A673 (cell line): ENCODE measurements at regions not wholly inside any gene's neighbourhood (a gene's known extent, or its start where the extent isn't known, plus 50 kb on each side); places are given as distances from the start of the nearest gene placed in this dataset.

ENCODE experiments used
- EZH2 ChIP-seq: fragments of 200-600 bp; sonication (generic); IDR thresholded peaks from 2 replicates; pipeline ENCODE4 v1.6.1; 2017; ENCODE audit warnings: borderline replicate concordance, low read depth, mild to moderate bottlenecking, mixed read lengths, antibody characterized with exemption, low read length; ENCODE audit not compliant: poor library complexity, severe bottlenecking
- TF ChIP-seq, protein P1 (sequence below): fragments of 300-800, 200-600 bp; sonication (generic); conservative IDR thresholded peaks from 2 replicates; pipeline ENCODE4 v1.5.1; 2017; ENCODE audit warnings: low read depth, mild to moderate bottlenecking, antibody characterized with exemption, low read length, moderate library complexity, mixed read lengths

DNA sequence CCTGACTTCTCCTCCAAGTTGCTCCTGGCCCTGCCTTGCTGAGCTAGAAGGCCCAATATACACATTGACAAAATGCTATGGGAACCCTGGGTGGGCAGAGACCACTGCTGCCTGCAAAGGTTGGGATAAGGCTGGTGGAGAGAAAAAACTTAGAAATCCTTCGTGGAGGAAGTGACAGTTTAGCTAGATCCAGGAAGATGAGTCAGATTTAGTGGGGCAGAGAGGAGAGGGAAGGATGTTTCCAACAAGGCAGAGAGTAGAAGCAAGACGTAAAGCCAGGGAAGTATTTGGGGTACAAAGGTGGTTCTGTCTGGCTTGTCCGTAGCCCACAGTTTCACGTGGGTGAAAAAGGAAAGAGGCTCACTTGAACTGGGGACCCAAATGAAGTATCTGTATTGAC is 69.0 kb upstream of the CLMN start:
- TF ChIP-seq, protein P1, sequence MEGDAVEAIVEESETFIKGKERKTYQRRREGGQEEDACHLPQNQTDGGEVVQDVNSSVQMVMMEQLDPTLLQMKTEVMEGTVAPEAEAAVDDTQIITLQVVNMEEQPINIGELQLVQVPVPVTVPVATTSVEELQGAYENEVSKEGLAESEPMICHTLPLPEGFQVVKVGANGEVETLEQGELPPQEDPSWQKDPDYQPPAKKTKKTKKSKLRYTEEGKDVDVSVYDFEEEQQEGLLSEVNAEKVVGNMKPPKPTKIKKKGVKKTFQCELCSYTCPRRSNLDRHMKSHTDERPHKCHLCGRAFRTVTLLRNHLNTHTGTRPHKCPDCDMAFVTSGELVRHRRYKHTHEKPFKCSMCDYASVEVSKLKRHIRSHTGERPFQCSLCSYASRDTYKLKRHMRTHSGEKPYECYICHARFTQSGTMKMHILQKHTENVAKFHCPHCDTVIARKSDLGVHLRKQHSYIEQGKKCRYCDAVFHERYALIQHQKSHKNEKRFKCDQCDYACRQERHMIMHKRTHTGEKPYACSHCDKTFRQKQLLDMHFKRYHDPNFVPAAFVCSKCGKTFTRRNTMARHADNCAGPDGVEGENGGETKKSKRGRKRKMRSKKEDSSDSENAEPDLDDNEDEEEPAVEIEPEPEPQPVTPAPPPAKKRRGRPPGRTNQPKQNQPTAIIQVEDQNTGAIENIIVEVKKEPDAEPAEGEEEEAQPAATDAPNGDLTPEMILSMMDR: no peak
- TF ChIP-seq EZH2: no peak
